Astrocyte (in vitro differentiated cells and primary cell): ENCODE measurements at regions not wholly inside any gene's neighbourhood (a gene's known extent, or its start where the extent isn't known, plus 50 kb on each side); places are given as distances from the start of the nearest gene placed in this dataset.

ENCODE experiments used
- DNase-seq: peaks from one replicate; pipeline ENCODE4 v3.0.0-alpha.2; 2010; ENCODE audit warnings: low read depth
- FAIRE-seq: peaks from 2 replicates; lab custom pipeline; 2011; peaks lifted over from hg19 to GRCh38; lab: Jason Lieb, UNC
- H2AFZ ChIP-seq: 2 replicates; pipeline ENCODE4 v1.6.0; 2012; ENCODE audit warnings: low read depth, low read length, inconsistent platforms
- H3K27ac ChIP-seq: 2 replicates; pipeline ENCODE4 v1.5.1; 2011; ENCODE audit warnings: low read depth, low read length, inconsistent platforms
- H3K27me3 ChIP-seq: 2 replicates; pipeline ENCODE4 v1.6.0; 2011; ENCODE audit warnings: low read length, inconsistent platforms; ENCODE audit not compliant: insufficient read depth
- H3K36me3 ChIP-seq: 2 replicates; pipeline ENCODE4 v1.5.1; 2011; ENCODE audit warnings: low read length, inconsistent platforms; ENCODE audit not compliant: insufficient read depth
- H3K4me1 ChIP-seq: 2 replicates; pipeline ENCODE4 v1.5.1; 2011; ENCODE audit warnings: low read length, inconsistent platforms; ENCODE audit not compliant: insufficient read depth
- H3K4me2 ChIP-seq: 2 replicates; pipeline ENCODE4 v1.6.0; 2012; ENCODE audit warnings: low read length, inconsistent platforms
- H3K4me3 ChIP-seq: 2 replicates; pipeline ENCODE4 v1.5.1; 2011; ENCODE audit warnings: low read depth, mild to moderate bottlenecking, low read length, inconsistent platforms; ENCODE audit not compliant: insufficient read depth
- H3K79me2 ChIP-seq: 2 replicates; pipeline ENCODE4 v1.6.0; 2012; ENCODE audit warnings: mild to moderate bottlenecking, low read length, inconsistent platforms; ENCODE audit not compliant: insufficient read depth
- H3K9ac ChIP-seq: 2 replicates; pipeline ENCODE4 v1.6.0; 2012; ENCODE audit warnings: mild to moderate bottlenecking, low read length, inconsistent platforms
- H3K9me3 ChIP-seq: 2 replicates; pipeline ENCODE4 v1.5.1; 2012; ENCODE audit warnings: low read depth, mild to moderate bottlenecking, low read length, inconsistent platforms; ENCODE audit not compliant: insufficient read depth
- H4K20me1 ChIP-seq: 2 replicates; pipeline ENCODE4 v1.6.0; 2012; ENCODE audit warnings: low read length, inconsistent platforms; ENCODE audit not compliant: insufficient read depth
- H3K27ac Mint-ChIP-seq: one replicate; pipeline ENCODE4 v1.8.0; 2021; ENCODE audit warnings: mild to moderate bottlenecking, mixed read lengths; ENCODE audit not compliant: unreplicated experiment
- H3K27me3 Mint-ChIP-seq: one replicate; pipeline ENCODE4 v1.8.0; 2021; ENCODE audit warnings: low read depth, mixed read lengths; ENCODE audit not compliant: unreplicated experiment
- H3K36me3 Mint-ChIP-seq: one replicate; pipeline ENCODE4 v1.8.0; 2021; ENCODE audit warnings: low read depth, mixed read lengths; ENCODE audit not compliant: unreplicated experiment
- H3K4me1 Mint-ChIP-seq: one replicate; pipeline ENCODE4 v1.8.0; 2021; ENCODE audit warnings: low read depth, mixed read lengths; ENCODE audit not compliant: unreplicated experiment
- H3K4me3 Mint-ChIP-seq: one replicate; pipeline ENCODE4 v1.8.0; 2021; ENCODE audit warnings: mild to moderate bottlenecking, moderate library complexity, mixed read lengths; ENCODE audit not compliant: unreplicated experiment
- H3K9me3 Mint-ChIP-seq: one replicate; pipeline ENCODE4 v1.8.0; 2021; ENCODE audit warnings: mild to moderate bottlenecking, mixed read lengths; ENCODE audit not compliant: unreplicated experiment
- CTCF ChIP-seq: IDR thresholded peaks from 2 replicates; pipeline ENCODE4 v1.5.1; 2011; ENCODE audit warnings: low read depth, mild to moderate bottlenecking, inconsistent platforms, low read length, moderate library complexity; ENCODE audit not compliant: insufficient read depth
- EZH2 ChIP-seq: IDR thresholded peaks from 2 replicates; pipeline ENCODE4 v1.6.1; 2012; ENCODE audit warnings: mild to moderate bottlenecking, low read length, inconsistent platforms; ENCODE audit not compliant: insufficient read depth

- H3K9me3 ChIP-seq, result no peaks in the 10 kb centered on the region
- no peak for TF ChIP-seq EZH2
- TF ChIP-seq CTCF, result no peak
- H3K36me3 ChIP-seq, result no peaks in the 10 kb centered on the region
- no peak overlapping the region for H3K4me2 ChIP-seq
- H3K9ac ChIP-seq, result no peak overlapping the region
- Mint-ChIP-seq H3K27me3 (peaks cover 5% of the 10 kb centered on the region), H3K4me1 (no peaks in the 10 kb centered on the region), H3K9me3 (no peaks in the 10 kb centered on the region), H3K27ac (no peak overlapping the region), H3K4me3 (no peak overlapping the region), H3K36me3 (no peaks in the 10 kb centered on the region)
- no peak overlapping the region for H3K4me3 ChIP-seq
- no peaks in the 10 kb centered on the region for H3K79me2 ChIP-seq
- FAIRE-seq, result no peak
- H2AFZ ChIP-seq, result no peak overlapping the region
- H3K27ac ChIP-seq, result no peak overlapping the region
- no peaks in the 10 kb centered on the region for H3K27me3 ChIP-seq
- DNase-seq, result no peak
- peaks cover 6% of the 10 kb centered on the region for H3K4me1 ChIP-seq
- H4K20me1 ChIP-seq, result no peaks in the 10 kb centered on the region
Observed at GRCh38 chr10:117945651-117946050, 101.1 kb downstream of the RAB11FIP2 start.

DNA sequence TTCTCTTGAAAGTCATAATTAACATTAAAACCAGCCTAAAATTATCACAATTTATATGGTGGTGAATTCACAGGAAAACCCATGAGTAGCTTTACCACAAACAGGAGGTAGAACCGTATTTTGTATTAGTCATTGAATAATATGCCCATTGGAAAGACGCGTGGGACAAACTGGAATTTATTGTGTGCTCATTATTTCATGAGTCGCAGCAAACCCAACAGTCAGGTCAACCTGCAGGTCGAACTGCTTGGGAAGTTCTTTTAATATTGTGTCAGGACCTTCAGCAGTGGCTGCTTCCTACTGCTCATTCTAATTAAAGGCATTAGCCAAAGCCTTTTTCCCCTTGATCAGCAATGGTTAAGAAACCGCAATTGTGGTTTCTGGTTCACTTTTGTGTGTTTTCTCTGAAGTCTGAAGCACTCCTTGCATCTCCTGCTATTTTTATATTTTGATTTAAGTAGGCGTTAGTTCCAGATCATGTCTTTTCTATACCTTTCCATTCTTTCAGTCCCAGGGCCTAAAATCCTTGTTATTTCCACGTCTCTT is 100.1 kb downstream of the RAB11FIP2 start:
- H3K36me3 Mint-ChIP-seq, result no peaks in the 10 kb centered on the region
- Histone ChIP-seq H3K9ac (no peak overlapping the region), H3K4me1 (peaks cover 6% of the 10 kb centered on the region)

More for the DNA sequence above, 100.1 kb downstream of the RAB11FIP2 start:
- no peak for TF ChIP-seq CTCF
- no peak for TF ChIP-seq EZH2
- Histone ChIP-seq H4K20me1 (no peaks in the 10 kb centered on the region), H3K4me2 (peak overlapping the region; percentile 21), H3K9me3 (no peaks in the 10 kb centered on the region), H2AFZ (no peak overlapping the region), H3K27ac (no peak overlapping the region), H3K79me2 (no peaks in the 10 kb centered on the region), H3K4me3 (no peak overlapping the region), H3K36me3 (no peaks in the 10 kb centered on the region), H3K27me3 (no peaks in the 10 kb centered on the region)
- Mint-ChIP-seq H3K4me3 (no peak overlapping the region), H3K27ac (no peak overlapping the region), H3K27me3 (peaks cover 7% of the 10 kb centered on the region), H3K4me1 (no peaks in the 10 kb centered on the region), H3K9me3 (no peaks in the 10 kb centered on the region)
- FAIRE-seq, result no peak
- DNase-seq, result peak; percentile 60
